Heart left ventricle (tissue), 13 donors: ENCODE measurements at regions not wholly inside any gene's neighbourhood (a gene's known extent, or its start where the extent isn't known, plus 50 kb on each side); places are given as distances from the start of the nearest gene placed in this dataset.
"Not testable (repeated sequence)": the region's sequence is repeated elsewhere in the genome, so short reads cannot be mapped to it uniquely, and the experiment has no call there.

Experiments
- CTCF ChIP-seq, 12 donors: fragments of 200-600 bp; sonication (generic) in 4 of 12; IDR thresholded peaks; one replicate each; pipeline versions ENCODE4 v1.5.0 to v1.8.0; 2018 to 2022; ENCODE audit warnings: antibody characterized with exemption in 12 of 12, mild to moderate bottlenecking in 5 of 12
- POLR2A ChIP-seq, 2 donors: fragments of 450-650 bp; IDR thresholded peaks; one replicate each; pipeline ENCODE4 v1.6.1; 2017; ENCODE audit warnings: antibody characterized with exemption in 2 of 2, mild to moderate bottlenecking in 2 of 2, moderate library complexity in 2 of 2
- donor health status: ischemic (EF 13 %, LVEDD 7.1; RV severe dilation, severe dysfunction).
- donor health status: DM: no; HTN: yes; CAD: no.
- donor health status: DM: no; HTN: no; CAD: no.
- donor health status: ischemic (EF 25% LVEDD 6.9; RV normal size, moderate dysfunction).
- donor health status: ischemic (EF 25% LVEDD 5.7; RV mildly dilated, moderate dysfunction).
- donor health status: ischemic (EF 35%, LVEDD 5.7; RV mildly dilated, moderate dysfunction).
- donor health status: nonischemic (EF 11% LVEDD 7.7; RV severe dilation, severe dysfunction).
- donor health status: DM: yes; HTN: yes; CAD: no.
- donor health status: PGD.
- donor health status: ischemic (EF 29% LVEDD 5.4; RV normal size, mild dysfunction).
- donor health status: nonischemic (EF 23%, LVEDD 6.1; RV moderate dilation, normal function).

- TF ChIP-seq POLR2A, CTCF (IDR thresholded peaks at IDR 0.05): not testable (repeated sequence)
Measured at GRCh38 chr22:16697492-16698044, 105.0 kb upstream of the CCT8L2 start.
